ENCODE measurements at regions not wholly inside any gene's neighbourhood (a gene's known extent, or its start where the extent isn't known, plus 50 kb on each side); places are given as distances from the start of the nearest gene placed in this dataset.

DNA sequence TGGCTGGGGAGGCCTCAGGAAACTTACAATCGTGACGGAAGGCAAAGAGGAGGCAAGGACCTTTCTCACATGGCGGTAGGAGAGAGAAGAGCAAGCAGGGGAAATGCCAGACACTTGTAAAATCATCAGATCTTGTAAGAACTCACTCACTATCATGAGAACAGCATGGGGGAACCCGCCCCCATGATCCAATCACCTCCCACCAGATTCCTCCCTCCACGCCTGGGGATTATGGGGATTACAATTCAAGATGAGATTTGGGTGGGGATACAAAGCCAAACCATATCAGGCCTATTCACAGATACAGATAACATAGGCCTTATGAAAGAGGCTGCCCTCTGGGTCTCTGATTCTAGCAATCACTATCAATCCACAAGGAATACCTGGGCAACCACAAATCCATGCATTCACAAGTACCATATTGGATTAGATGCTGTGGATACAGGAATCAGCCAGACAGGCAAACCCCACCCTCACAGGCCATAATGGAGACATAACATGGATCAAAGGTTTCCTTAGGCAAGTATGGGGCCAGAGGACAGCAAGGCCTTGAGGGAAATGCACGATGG lies 284.9 kb downstream of the SOX9 start:
- WGBS, result 85% methylated on average over 6 of the region's 6 CpGs
- no peak for DNase-seq (ENCODE audit: low spot score)
- no peak overlapping the region for H3K4me3 ChIP-seq (ENCODE audit: low read depth in 1 of 3, low read length in 3 of 3)
- H3K9me3 ChIP-seq (ENCODE audit: control insufficient read depth in 4 of 4, low read length in 3 of 4), result no peaks in the 10 kb centered on the region
- no peaks in the 10 kb centered on the region for H3K4me1 ChIP-seq (ENCODE audit: control insufficient read depth in 4 of 4, insufficient read depth in 4 of 4, low read length in 3 of 4)
- no peaks in the 10 kb centered on the region for H3K27me3 ChIP-seq (ENCODE audit: control insufficient read depth in 4 of 4, insufficient read depth in 4 of 4, low read length in 3 of 4)
- no peak overlapping the region for H3K9ac ChIP-seq (ENCODE audit: low read depth in 1 of 2, low read length in 2 of 2)
- no peak for TF ChIP-seq ZBTB33 (IDR thresholded peaks at IDR 0.05)
- TF ChIP-seq REST (IDR thresholded peaks at IDR 0.05), result no peak
- no peak for TF ChIP-seq NR2F2 (IDR thresholded peaks at IDR 0.05)
- no peak for TF ChIP-seq JUND (IDR thresholded peaks at IDR 0.05)
- TF ChIP-seq YY1 (IDR thresholded peaks at IDR 0.05), result no peak
- TF ChIP-seq FOXA1 (IDR thresholded peaks at IDR 0.05), result no peak
- no peak overlapping the region for H3K27ac ChIP-seq (ENCODE audit: low read depth in 1 of 2, low read length in 2 of 2)
- no peaks in the 10 kb centered on the region for H3K36me3 ChIP-seq (ENCODE audit: control insufficient read depth in 4 of 4, insufficient read depth in 3 of 4, low read depth in 1 of 4, low read length in 3 of 4)

- no peak for DNase-seq (ENCODE audit: low spot score)
- no peak overlapping the region for H3K27ac ChIP-seq (ENCODE audit: low read depth in 1 of 2, low read length in 2 of 2)
- no peaks in the 10 kb centered on the region for H3K9me3 ChIP-seq (ENCODE audit: control insufficient read depth in 4 of 4, low read length in 3 of 4)
- H3K4me3 ChIP-seq (ENCODE audit: low read depth in 1 of 3, low read length in 3 of 3), result no peak overlapping the region
- no peaks in the 10 kb centered on the region for H3K27me3 ChIP-seq (ENCODE audit: control insufficient read depth in 4 of 4, insufficient read depth in 4 of 4, low read length in 3 of 4)
- 83% methylated on average over 1 of the region's 1 CpG for WGBS
- no peaks in the 10 kb centered on the region for H3K4me1 ChIP-seq (ENCODE audit: control insufficient read depth in 4 of 4, insufficient read depth in 4 of 4, low read length in 3 of 4)
- no peak overlapping the region for H3K9ac ChIP-seq (ENCODE audit: low read depth in 1 of 2, low read length in 2 of 2)
- no peaks in the 10 kb centered on the region for H3K36me3 ChIP-seq (ENCODE audit: control insufficient read depth in 4 of 4, insufficient read depth in 3 of 4, low read depth in 1 of 4, low read length in 3 of 4)
- no peak for TF ChIP-seq NR2F2 (IDR thresholded peaks at IDR 0.05)
- TF ChIP-seq TAF1 (conservative IDR thresholded peaks at IDR 0.05), result no peak
- TF ChIP-seq JUND (IDR thresholded peaks at IDR 0.05), result no peak
Measured at GRCh38 chr17:72406498-72406897, 285.7 kb downstream of the SOX9 start.

GRCh38 chr17:72407336-72407909 lies 286.6 kb downstream of the SOX9 start:
- no peak overlapping the region for H3K27ac ChIP-seq (ENCODE audit: low read depth in 1 of 2, low read length in 2 of 2)
- no peaks in the 10 kb centered on the region for H3K36me3 ChIP-seq (ENCODE audit: control insufficient read depth in 4 of 4, insufficient read depth in 3 of 4, low read depth in 1 of 4, low read length in 3 of 4)
- no peaks in the 10 kb centered on the region for H3K9me3 ChIP-seq (ENCODE audit: control insufficient read depth in 4 of 4, low read length in 3 of 4)
- no peak overlapping the region for H3K9ac ChIP-seq (ENCODE audit: low read depth in 1 of 2, low read length in 2 of 2)
- H3K4me1 ChIP-seq (ENCODE audit: control insufficient read depth in 4 of 4, insufficient read depth in 4 of 4, low read length in 3 of 4), result no peaks in the 10 kb centered on the region
- DNase-seq (ENCODE audit: low spot score), result no peak
- TF ChIP-seq NR2F2 (IDR thresholded peaks at IDR 0.05), result no peak
- TF ChIP-seq JUND (IDR thresholded peaks at IDR 0.05), result peak in 1 of 2 donors; percentile 28
- TF ChIP-seq GABPA (IDR thresholded peaks at IDR 0.05 in 1 of 2, conservative IDR thresholded peaks at IDR 0.05 in 1 of 2), result no peak
- H3K4me3 ChIP-seq (ENCODE audit: low read depth in 1 of 3, low read length in 3 of 3), result no peak overlapping the region
- WGBS, result 57% methylated on average over 5 of the region's 5 CpGs
- H3K27me3 ChIP-seq (ENCODE audit: control insufficient read depth in 4 of 4, insufficient read depth in 4 of 4, low read length in 3 of 4), result no peaks in the 10 kb centered on the region

All from liver (tissue), 7 donors.